Activated CD8-positive, alpha-beta memory T cell treated with anti-CD3 and anti-CD28 coated beads for 1 hour (primary cell): ENCODE measurements at regions not wholly inside any gene's neighbourhood (a gene's known extent, or its start where the extent isn't known, plus 50 kb on each side); places are given as distances from the start of the nearest gene placed in this dataset.
"Not testable (repeated sequence)": the region's sequence is repeated elsewhere in the genome, so short reads cannot be mapped to it uniquely, and the experiment has no call there.

ENCODE experiments used
- DNase-seq, 2 donors: peaks; one replicate each; pipeline ENCODE4 v3.0.0-alpha.2; 2020; ENCODE audit warnings: low read depth in 1 of 2; ENCODE audit errors: extremely low read depth in 1 of 2

DNA sequence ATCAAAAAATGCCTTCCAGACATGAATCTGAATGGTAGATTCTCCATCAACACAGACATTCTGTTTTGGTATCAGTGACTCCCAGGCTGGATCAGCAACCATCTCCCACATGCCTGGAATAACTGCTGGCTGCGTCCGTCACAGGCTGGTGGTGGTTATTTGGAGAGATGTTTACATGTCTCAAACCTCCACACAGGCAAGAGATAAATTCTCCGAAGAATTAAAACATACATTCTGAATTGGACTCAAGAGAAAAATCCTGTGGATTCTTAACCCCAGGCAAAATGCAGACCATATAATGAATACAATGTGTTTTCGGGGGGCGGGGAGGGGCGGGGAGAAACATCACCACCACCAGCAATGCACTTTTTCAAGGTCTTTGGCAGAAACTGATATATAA, 108.2 kb downstream of the THBS2 start:
- no peak for DNase-seq

GRCh38 chr6:169144356-169144755, 109.3 kb downstream of the THBS2 start:
- no peak for DNase-seq

- no peak for DNase-seq
Observed at GRCh38 chr6:169142538-169142844, 111.2 kb downstream of the THBS2 start.

DNA sequence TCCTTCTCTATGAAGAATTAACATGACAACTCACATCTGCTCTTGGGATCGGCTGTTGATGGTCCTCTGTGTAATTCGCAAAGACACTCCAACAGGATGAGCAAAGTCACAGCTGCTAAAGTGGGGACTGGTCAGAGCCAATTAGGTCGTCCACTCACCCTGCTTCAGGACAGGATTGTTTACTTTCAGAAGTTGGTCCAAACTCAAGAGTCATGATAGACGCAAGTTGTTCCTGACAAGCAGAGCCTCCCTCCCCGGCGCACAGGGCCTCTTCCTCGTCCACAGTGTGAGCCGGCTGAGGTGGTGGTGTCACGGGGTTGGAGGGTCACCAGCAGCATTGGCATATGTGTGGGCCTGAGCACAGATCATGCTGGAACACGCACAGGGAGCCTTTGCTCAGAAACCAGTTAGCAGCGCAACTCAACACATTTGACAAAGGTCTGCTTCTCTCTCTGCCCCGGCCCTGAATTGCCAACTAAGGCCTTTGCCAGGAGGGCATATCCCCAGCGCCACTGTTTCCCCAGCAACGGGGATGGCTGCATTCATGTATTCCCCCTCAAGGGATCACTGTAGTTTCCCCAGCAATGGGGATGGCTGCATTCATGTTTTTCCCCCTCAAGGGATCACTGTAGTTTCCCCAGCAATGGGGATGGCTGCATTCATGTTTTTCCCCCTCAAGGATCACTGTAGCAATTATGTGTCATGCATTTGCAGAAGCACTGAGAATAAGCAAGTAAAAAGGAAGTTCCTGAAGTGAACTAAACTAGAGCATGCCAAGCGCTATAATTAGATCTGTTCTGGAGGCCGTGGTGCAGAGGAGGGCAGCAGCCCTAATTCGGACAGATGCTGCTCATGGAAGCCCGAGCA, 111.7 kb downstream of the THBS2 start:
- DNase-seq = no peak

DNA sequence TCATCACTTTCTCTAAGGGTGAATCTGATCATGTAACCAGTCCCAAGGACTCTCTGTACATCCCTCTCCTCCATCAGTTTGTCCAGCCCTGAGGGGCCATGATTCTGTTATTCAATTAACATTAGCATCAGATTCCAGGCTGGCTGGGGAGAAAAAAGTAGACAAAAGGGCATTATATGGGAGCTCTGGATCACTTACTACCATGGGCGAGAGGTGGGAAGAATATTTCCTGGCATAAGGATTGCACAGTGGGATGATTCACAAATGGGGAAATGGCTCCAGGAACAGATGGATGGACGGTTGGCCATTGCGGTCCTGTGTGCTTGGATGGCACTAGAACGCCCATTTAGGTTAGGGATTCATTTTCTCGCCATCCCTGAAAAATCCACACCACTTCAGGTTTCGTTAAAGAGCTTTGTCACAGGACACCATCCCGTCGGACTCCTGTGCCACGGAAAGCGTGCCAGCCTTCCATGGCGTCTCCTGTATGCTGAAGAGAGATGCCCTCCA, 112.6 kb downstream of the THBS2 start:
- no peak for DNase-seq

DNA sequence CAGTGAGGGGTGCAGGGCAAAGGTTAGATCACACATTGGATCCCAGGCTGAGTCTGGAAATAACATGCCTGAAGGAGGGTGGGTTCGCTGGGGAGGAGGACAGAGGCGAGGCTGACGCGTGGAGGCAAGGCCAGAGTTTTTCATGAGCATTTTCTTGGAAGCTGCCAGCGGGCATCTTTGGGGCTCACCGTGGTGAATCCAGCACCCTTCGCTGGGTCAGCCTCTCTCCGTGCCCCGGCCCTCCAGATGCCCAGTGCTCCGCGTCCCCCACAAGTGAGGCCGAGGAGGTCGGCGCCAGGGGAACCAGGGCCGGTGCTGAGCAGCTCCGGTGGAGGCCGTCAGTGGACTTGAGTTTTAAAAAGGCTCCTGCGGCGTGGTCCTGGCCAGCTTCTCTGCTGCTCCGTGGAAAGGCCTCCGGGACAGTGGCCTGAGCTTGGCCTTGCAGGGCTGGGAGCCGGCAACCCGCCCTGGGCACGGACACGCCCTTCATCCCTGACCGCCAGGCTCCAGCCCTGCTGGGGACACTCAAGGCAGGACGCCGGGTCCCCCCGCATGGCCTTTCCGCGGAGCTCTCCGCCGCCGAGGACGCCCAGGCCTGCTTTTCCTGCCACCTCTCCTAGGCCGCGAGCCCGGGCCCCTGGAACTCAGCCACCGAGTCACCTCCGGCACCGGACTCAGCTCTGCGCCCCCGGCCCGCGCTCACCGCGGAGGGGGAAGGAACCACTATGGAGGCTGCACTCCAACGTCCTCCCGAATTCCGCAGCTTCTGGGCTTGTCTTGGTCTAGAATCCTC, 114.3 kb downstream of the THBS2 start:
- no peak for DNase-seq

GRCh38 chr6:169132352-169132940, 121.2 kb downstream of the THBS2 start:
- DNase-seq = no peak

- DNase-seq = no peak
Observed at GRCh38 chr6:169131390-169131789, 122.3 kb downstream of the THBS2 start.

DNA sequence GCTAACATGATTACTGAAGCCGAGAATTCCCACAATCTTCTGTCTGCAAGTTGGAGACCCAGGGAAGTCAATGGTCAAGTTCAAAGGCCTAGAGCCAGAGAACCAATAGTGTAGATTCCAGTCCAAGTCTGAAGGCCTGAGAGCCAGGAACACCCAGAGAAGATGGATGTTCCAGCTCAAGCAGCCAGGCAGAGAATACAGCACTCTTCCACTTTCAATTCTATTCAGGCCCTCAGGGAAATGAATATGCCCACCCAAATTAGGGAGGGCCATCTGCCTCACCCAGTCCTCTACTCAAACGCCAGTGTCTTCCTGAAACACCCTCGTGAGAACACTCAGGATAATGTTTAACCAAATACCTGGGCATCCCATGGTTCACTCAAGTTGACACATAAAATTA, 123.5 kb downstream of the THBS2 start:
- no peak for DNase-seq

GRCh38 chr6:169121013-169121412, 132.6 kb downstream of the THBS2 start:
- no peak for DNase-seq

- no peak for DNase-seq
Observed at GRCh38 chr6:169119669-169120068, 134.0 kb downstream of the THBS2 start.

GRCh38 chr6:169118346-169118830, 135.3 kb downstream of the THBS2 start:
- no peak for DNase-seq

DNA sequence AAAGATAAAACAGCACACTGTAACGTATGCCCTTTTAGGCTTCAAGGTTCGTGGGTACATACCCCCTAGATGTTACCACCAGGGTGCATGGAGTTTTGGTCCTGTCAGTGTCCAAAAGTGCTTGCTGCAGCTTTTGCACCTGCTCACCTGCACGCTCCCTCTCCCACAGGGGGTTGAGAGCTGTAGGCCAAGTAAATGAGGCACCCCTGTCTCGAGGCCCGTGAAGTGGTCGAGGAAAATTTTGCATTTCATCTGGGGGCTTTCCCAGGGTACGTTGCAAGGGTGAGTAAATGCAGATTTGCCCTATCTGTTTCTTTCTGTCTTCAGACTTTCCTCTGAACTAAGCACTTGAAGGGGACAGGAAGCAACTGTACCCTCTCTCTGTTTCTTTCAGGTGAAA, 136.0 kb downstream of the THBS2 start:
- no peak for DNase-seq

DNA sequence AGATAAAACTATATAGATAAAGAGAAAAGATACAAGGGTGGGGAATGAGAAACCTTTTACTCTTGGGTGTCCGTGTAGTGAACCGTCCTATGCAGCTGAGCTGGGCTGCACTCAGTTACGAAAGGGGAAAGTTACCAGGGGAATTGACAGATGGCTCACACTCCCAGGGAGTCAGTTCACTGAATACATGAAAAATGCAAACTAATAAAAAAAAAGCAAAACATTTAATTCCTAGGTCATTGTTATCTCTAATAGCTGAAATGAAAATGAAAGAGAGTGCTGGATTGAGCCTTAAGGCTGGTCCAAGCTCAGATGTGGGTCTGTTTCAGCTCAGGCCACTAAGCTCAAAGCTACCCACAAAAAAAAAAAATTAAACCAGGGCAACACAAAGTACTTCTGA, 138.0 kb downstream of the THBS2 start:
- no peak for DNase-seq

- DNase-seq = not testable (repeated sequence)
Observed at GRCh38 chr6:169114632-169115031, 139.0 kb downstream of the THBS2 start.

DNA sequence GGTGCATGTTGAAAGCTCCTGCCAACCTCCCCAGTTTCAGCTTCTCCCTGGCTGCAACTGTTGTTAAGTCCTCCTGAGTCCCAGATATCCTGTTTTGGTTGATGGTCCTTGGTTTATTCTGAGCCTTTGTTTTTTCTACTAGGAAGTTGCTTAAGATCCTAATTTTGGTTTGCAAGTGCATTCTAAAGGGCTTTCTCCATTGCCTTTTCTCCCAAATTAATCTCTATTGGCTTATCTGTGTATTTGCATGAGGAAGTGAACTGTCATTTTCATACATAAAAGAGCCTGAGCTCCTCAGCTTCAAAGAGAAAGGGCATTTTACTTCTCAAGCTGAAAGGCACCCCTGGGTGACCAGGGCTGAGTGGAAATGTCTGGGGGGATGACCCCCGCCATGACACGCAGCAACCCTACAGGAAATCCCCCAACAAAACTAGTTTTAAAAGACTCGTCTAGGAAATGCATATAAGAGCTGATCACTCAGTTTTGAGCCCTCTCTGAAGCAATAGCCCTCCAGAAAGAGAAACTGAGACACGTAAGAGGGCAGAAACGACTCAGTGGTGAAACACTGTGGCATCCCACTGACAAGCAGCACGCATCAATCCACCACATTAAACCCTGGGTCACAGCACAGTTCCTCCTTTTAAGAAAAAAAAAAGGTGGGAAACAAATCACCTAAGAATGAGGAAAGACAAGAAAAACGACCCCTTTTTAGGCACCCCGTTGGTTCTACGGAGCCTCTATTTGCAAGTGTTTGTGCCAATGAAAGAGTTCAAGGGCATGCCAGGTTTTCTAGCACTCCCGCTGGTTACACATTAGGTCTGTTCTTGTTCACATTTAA, 140.9 kb downstream of the THBS2 start:
- DNase-seq = no peak

DNA sequence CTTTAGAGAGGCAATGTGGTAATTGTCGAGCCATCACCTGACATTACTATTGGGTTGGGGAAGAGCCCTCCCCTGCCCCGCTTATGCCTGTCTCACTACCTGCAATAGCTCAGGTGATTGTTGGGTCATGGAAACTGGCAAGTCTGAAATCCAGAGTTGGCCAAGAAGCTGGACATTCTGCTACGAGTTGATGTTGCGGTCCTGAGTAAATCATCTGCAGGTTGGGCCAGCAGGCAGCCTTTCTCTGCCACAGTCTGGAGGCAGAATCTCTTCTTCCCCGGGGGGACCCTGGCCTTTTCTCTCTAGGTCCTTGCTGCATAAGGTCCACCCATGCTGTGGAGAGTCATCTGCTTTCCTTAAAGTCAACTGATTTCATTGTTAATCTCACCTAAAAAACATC, 142.4 kb downstream of the THBS2 start:
- no peak for DNase-seq

DNA sequence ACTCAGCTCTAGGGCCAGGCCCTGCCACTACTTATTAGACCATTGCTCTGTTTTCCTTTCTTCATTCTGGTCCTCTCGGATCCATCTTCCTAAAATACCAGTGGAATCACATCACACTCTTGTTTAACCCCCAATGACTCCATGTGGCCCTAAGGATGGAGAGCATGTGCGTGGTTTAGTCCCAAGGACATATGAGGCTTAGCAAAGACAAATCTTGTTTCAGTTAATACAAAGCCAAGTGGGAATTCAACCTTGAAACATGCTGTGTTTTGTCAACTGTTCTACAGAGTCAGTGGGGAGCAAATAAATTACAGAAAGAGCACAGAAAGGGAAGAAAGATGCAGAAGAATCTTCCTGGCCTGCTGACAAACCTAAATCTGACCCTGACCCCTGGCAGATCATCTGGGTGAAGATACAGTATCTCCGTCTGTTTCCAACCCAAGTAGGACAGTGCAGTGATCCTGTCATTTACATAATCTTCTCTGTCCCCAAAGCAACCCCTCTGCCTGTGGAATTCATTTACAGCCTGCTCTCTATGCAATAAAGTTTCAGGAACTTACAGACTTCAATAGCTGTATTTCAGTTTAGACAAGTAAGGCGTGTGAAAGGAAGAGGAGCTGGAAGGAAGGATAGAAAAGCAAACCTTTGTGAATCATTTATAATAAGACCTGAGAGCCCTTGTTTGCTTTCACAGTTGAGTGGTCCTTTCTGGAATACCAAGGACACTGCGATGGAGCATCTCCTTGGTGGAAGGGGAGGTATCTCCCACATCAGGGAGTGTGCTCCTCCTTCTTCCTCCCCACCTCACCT, 144.0 kb downstream of the THBS2 start:
- DNase-seq = no peak

DNA sequence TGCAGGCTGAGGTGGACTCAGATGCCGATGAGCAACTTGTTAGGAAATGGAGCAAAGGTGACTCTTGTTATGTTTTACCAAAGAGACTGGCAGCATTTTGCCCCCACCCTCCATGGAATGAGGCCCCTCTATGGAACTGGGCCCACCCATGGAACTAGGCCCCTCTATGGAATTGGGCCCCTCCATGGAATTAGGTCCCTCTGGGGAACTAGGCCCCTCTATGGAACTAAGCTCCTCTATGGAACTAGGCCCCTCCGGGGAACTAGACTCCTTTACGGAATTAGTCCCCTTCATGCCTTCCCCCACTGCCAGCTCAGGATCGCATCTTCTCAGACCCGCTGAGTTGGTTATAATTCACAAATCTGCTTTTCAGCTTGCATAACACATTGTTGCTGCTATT, 144.9 kb downstream of the THBS2 start:
- no peak for DNase-seq

- DNase-seq = no peak
Observed at GRCh38 chr6:169106176-169106575, 147.5 kb downstream of the THBS2 start.
